ENCODE measurements at regions not wholly inside any gene's neighbourhood (a gene's known extent, or its start where the extent isn't known, plus 50 kb on each side); places are given as distances from the start of the nearest gene placed in this dataset.

GRCh38 chr2:57674743-57675142 lies 371.9 kb upstream of the VRK2 start:
- Histone ChIP-seq H3K9me3 (ENCODE audit: control insufficient read depth in 2 of 3, insufficient read depth in 1 of 3, low read length in 3 of 3) (no peaks in the 10 kb centered on the region), H3K9ac (ENCODE audit: low read length in 3 of 3) (no peak overlapping the region), H3K27me3 (ENCODE audit: control insufficient read depth, insufficient read depth, low read length) (no peaks in the 10 kb centered on the region), H3K27ac (ENCODE audit: low read depth in 2 of 2, low read length in 2 of 2) (no peak overlapping the region), H3K36me3 (ENCODE audit: control insufficient read depth in 2 of 3, insufficient read depth in 3 of 3, low read length in 3 of 3) (no peaks in the 10 kb centered on the region), H3K4me3 (ENCODE audit: low read length in 3 of 3) (no peak overlapping the region), H3K4me1 (ENCODE audit: control insufficient read depth in 2 of 3, insufficient read depth in 2 of 3, low read depth in 1 of 3, low read length in 3 of 3) (no peaks in the 10 kb centered on the region)
- intact Hi-C loops (cut with DNase I) = no loop called here
- TF ChIP-seq, protein P1, sequence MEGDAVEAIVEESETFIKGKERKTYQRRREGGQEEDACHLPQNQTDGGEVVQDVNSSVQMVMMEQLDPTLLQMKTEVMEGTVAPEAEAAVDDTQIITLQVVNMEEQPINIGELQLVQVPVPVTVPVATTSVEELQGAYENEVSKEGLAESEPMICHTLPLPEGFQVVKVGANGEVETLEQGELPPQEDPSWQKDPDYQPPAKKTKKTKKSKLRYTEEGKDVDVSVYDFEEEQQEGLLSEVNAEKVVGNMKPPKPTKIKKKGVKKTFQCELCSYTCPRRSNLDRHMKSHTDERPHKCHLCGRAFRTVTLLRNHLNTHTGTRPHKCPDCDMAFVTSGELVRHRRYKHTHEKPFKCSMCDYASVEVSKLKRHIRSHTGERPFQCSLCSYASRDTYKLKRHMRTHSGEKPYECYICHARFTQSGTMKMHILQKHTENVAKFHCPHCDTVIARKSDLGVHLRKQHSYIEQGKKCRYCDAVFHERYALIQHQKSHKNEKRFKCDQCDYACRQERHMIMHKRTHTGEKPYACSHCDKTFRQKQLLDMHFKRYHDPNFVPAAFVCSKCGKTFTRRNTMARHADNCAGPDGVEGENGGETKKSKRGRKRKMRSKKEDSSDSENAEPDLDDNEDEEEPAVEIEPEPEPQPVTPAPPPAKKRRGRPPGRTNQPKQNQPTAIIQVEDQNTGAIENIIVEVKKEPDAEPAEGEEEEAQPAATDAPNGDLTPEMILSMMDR (IDR thresholded peaks at IDR 0.05; ENCODE audit: borderline replicate concordance, extremely low read depth, insufficient read depth) = no peak
- no peak for FAIRE-seq
- DNase-seq = no peak

- DNase-seq (no peak), FAIRE-seq (no peak)
- Histone ChIP-seq H3K9me3 (ENCODE audit: control insufficient read depth in 2 of 3, insufficient read depth in 1 of 3, low read length in 3 of 3) (no peaks in the 10 kb centered on the region), H3K4me1 (ENCODE audit: control insufficient read depth in 2 of 3, insufficient read depth in 2 of 3, low read depth in 1 of 3, low read length in 3 of 3) (no peaks in the 10 kb centered on the region), H3K4me3 (ENCODE audit: low read length in 3 of 3) (no peak overlapping the region), H3K36me3 (ENCODE audit: control insufficient read depth in 2 of 3, insufficient read depth in 3 of 3, low read length in 3 of 3) (no peaks in the 10 kb centered on the region), H3K27ac (ENCODE audit: low read depth in 2 of 2, low read length in 2 of 2) (no peak overlapping the region), H3K9ac (ENCODE audit: low read length in 3 of 3) (no peak overlapping the region), H3K27me3 (ENCODE audit: control insufficient read depth, insufficient read depth, low read length) (no peaks in the 10 kb centered on the region)
- TF ChIP-seq, protein P1 (IDR thresholded peaks at IDR 0.05; ENCODE audit: borderline replicate concordance, extremely low read depth, insufficient read depth) = no peak
- intact Hi-C loops (cut with DNase I) = no loop called here
Observed at GRCh38 chr2:57677296-57677695, 369.3 kb upstream of the VRK2 start.

DNA sequence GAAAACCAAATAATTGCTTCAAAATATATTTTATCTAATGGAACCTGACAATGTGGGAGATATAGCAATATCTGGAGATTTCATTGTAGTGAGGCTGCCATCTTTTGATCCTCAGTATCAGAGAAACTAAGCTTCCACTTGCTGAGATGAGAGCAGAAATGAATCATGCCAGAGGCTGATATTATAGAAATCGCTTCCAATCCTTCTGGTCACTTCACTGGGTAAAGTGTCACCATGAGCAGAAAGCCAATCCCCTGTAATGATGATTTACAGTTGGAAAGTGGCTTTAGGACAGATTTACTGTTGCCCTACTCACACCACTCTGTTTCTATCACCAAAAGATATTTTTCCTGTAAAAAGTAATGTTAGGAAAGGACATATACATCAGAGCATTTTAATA lies 365.0 kb upstream of the VRK2 start:
- Histone ChIP-seq H3K9ac (ENCODE audit: low read length in 3 of 3) (no peak overlapping the region), H3K27ac (ENCODE audit: low read depth in 2 of 2, low read length in 2 of 2) (no peak overlapping the region), H3K9me3 (ENCODE audit: control insufficient read depth in 2 of 3, insufficient read depth in 1 of 3, low read length in 3 of 3) (no peaks in the 10 kb centered on the region), H3K27me3 (ENCODE audit: control insufficient read depth, insufficient read depth, low read length) (no peaks in the 10 kb centered on the region), H3K4me1 (ENCODE audit: control insufficient read depth in 2 of 3, insufficient read depth in 2 of 3, low read depth in 1 of 3, low read length in 3 of 3) (no peaks in the 10 kb centered on the region), H3K36me3 (ENCODE audit: control insufficient read depth in 2 of 3, insufficient read depth in 3 of 3, low read length in 3 of 3) (no peaks in the 10 kb centered on the region), H3K4me3 (ENCODE audit: low read length in 3 of 3) (no peak overlapping the region)
- intact Hi-C loops (cut with DNase I) = no loop called here
- no peak for DNase-seq
- FAIRE-seq = no peak
- TF ChIP-seq, protein P1 (IDR thresholded peaks at IDR 0.05; ENCODE audit: borderline replicate concordance, extremely low read depth, insufficient read depth) = no peak

DNA sequence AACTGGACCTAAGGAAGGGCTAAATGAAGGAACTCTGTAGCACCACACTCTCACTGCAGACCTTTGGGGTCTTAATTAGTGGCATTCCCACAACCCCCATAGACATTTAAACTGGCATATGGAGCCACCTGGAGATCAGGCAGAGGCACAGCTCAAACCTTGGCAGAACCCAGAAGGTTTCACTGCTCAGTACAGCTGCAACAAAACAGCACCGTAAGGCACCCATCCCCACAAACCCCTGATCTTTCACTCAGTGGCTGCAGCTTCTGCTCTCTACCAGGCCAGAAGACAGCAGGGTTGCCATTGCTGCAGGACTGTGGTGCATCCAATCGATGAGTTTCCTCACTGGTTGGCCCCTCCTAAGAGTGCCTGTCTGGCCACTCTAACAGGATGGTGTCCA lies 361.6 kb upstream of the VRK2 start:
- Histone ChIP-seq H3K9ac (ENCODE audit: low read length in 3 of 3) (no peak overlapping the region), H3K4me3 (ENCODE audit: low read length in 3 of 3) (no peak overlapping the region), H3K9me3 (ENCODE audit: control insufficient read depth in 2 of 3, insufficient read depth in 1 of 3, low read length in 3 of 3) (no peaks in the 10 kb centered on the region), H3K36me3 (ENCODE audit: control insufficient read depth in 2 of 3, insufficient read depth in 3 of 3, low read length in 3 of 3) (no peaks in the 10 kb centered on the region), H3K27ac (ENCODE audit: low read depth in 2 of 2, low read length in 2 of 2) (no peak overlapping the region), H3K27me3 (ENCODE audit: control insufficient read depth, insufficient read depth, low read length) (no peaks in the 10 kb centered on the region), H3K4me1 (ENCODE audit: control insufficient read depth in 2 of 3, insufficient read depth in 2 of 3, low read depth in 1 of 3, low read length in 3 of 3) (no peaks in the 10 kb centered on the region)
- DNase-seq (no peak), FAIRE-seq (no peak)
- TF ChIP-seq, protein P1 (IDR thresholded peaks at IDR 0.05; ENCODE audit: borderline replicate concordance, extremely low read depth, insufficient read depth) = no peak
- intact Hi-C loops (cut with DNase I) = no loop called here

Measured in kidney (tissue), 13 donors.